ENCODE measurements at regions not wholly inside any gene's neighbourhood (a gene's known extent, or its start where the extent isn't known, plus 50 kb on each side); places are given as distances from the start of the nearest gene placed in this dataset.

DNA sequence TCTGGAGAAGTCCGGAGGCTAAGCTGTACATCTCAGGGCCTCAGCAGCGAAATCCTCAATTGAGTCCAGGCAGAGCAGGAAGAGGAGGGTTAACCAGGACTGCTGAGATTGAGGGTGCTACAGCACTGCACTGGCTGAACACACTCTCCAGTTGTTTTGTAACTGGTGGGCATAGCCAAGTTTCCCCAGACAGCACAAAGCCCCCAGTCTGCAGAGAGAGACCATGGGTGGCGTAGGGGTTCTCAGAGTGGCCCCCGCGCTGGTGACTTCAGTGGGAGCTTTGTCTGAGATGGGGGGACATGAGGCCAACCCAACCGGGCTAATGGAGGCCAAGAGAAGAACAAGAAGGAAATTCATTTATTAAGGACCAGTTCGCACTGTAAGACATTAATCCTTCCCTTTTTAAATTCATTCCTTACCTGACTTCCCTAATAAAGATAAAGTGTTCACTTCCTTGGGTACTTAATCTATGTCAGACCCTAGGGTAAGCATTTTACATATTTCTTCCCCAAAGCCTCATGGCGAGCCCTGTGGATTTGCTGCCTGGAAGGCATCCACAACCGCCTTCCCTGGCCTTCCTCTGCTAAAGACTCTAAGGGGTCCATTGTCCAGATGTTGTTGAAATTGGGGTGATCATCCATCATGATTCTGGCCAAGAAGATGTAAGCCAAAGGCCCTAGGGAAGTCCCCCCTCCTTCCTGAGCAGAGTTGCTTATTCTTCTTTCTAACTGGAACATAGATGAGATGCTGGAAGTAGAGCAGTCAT, 121.4 kb upstream of the CHST15 start:
- Histone ChIP-seq H3K4me1 (no peaks in the 10 kb centered on the region), H3K27ac (no peak overlapping the region), H3K27me3 (no peaks in the 10 kb centered on the region), H3K4me3 (no peak overlapping the region), H3K9me3 (no peaks in the 10 kb centered on the region), H3K36me3 (no peaks in the 10 kb centered on the region)
- intact Hi-C loops (cut with DNase I): no loop called here
- no peak for FAIRE-seq
- ATAC-seq: no peak
- TF ChIP-seq, protein P1, sequence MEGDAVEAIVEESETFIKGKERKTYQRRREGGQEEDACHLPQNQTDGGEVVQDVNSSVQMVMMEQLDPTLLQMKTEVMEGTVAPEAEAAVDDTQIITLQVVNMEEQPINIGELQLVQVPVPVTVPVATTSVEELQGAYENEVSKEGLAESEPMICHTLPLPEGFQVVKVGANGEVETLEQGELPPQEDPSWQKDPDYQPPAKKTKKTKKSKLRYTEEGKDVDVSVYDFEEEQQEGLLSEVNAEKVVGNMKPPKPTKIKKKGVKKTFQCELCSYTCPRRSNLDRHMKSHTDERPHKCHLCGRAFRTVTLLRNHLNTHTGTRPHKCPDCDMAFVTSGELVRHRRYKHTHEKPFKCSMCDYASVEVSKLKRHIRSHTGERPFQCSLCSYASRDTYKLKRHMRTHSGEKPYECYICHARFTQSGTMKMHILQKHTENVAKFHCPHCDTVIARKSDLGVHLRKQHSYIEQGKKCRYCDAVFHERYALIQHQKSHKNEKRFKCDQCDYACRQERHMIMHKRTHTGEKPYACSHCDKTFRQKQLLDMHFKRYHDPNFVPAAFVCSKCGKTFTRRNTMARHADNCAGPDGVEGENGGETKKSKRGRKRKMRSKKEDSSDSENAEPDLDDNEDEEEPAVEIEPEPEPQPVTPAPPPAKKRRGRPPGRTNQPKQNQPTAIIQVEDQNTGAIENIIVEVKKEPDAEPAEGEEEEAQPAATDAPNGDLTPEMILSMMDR (IDR thresholded peaks at IDR 0.05): no peak
- no peak for DNase-seq
- 82 to 88% methylated on average over 9 of the region's 9 CpGs for WGBS, 2 donors

DNA sequence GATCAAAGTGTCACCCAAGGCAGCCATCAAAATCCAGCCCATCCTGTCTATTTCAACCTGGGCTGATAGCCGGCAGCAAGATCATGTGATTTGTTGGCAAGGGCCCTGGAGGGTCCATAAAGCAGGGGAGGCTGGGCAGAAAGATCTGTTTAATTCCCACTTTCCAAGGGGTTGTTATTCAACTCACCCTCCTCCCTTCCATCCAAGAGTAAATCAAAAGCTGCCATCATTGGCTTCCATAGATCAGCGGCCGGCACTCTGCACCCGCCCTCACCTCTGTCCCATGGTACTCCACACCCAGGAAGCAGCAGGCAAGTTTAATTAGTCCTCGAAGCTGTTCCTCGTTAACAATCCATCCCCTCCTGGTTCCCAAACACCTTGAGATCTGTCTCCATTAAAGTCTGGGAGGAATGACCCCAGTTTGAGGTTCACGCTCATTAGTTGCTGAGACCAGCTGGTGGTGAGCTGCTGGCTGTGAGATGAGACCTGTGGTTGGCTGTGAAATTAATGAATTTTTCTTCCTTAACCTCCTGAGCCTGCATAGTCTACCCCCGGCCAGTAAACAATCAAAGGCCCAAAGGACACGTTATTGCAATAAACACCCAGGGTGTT, 120.6 kb upstream of the CHST15 start:
- 77 to 79% methylated on average over 9 of the region's 9 CpGs for WGBS, 2 donors
- TF ChIP-seq, protein P1 (IDR thresholded peaks at IDR 0.05): no peak
- intact Hi-C loops (cut with DNase I): no loop called here

DNA sequence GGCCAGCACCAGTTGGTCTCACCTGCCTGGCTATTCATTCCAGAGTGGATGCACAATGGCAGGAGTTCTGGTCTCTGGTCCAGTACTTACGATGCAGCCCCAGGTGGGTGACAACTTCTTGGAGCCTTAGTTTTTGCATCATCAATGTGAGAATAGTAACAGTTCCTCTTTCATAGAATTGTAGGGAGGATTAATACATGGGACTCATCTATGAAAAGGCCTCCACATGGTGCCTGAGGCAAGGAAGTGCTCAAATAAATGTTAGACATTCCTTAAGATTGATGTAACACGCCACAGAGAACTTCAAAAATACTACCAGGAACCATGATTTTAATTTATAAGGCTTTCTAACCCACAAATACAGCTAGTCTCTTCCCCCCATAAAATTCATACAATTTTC, 120.1 kb upstream of the CHST15 start:
- no peaks in the 10 kb centered on the region for H3K27me3 ChIP-seq
- 84 to 89% methylated on average over 2 of the region's 2 CpGs for WGBS, 2 donors
- no peaks in the 10 kb centered on the region for H3K36me3 ChIP-seq
- TF ChIP-seq, protein P1 (IDR thresholded peaks at IDR 0.05): no peak
- no peaks in the 10 kb centered on the region for H3K9me3 ChIP-seq
- intact Hi-C loops (cut with DNase I): no loop called here
- H3K4me3 ChIP-seq: no peak overlapping the region
- ATAC-seq (no peak), DNase-seq (no peak), FAIRE-seq (no peak)
- no peak overlapping the region for H3K27ac ChIP-seq
- H3K4me1 ChIP-seq: no peaks in the 10 kb centered on the region

More for the DNA sequence above, 120.6 kb upstream of the CHST15 start:
- Histone ChIP-seq H3K27ac (no peak overlapping the region), H3K4me1 (no peaks in the 10 kb centered on the region), H3K27me3 (no peaks in the 10 kb centered on the region), H3K36me3 (no peaks in the 10 kb centered on the region), H3K4me3 (no peak overlapping the region), H3K9me3 (no peaks in the 10 kb centered on the region)
- ATAC-seq (no peak), DNase-seq (no peak), FAIRE-seq (no peak)

DNA sequence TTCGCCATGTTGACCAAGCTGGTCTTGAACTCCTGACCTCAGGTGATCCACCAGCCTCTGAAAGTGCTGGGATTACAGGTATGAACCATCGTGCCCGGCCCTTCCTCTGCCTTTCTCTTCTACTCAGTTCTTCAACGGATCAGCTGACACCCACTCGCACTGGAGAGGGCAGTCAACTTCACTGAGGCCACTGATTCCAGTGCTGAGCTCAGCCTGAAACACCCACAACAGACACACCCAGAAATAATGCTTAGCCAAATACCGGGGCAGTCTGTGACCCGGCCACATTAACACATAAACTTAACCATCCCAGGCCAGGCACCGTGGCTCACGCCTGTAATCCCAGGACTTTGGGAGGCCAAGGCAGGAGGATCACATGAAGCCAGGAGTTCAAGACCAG, 119.3 kb upstream of the CHST15 start:
- 80 to 92% methylated on average over 9 of the region's 9 CpGs for WGBS, 2 donors
- intact Hi-C loops (cut with DNase I): no loop called here
- Histone ChIP-seq H3K4me3 (no peak overlapping the region), H3K4me1 (no peaks in the 10 kb centered on the region), H3K27ac (no peak overlapping the region), H3K9me3 (no peaks in the 10 kb centered on the region), H3K36me3 (no peaks in the 10 kb centered on the region), H3K27me3 (no peaks in the 10 kb centered on the region)
- no peak for FAIRE-seq
- TF ChIP-seq, protein P1 (IDR thresholded peaks at IDR 0.05): no peak
- DNase-seq: no peak
- no peak for ATAC-seq

DNA sequence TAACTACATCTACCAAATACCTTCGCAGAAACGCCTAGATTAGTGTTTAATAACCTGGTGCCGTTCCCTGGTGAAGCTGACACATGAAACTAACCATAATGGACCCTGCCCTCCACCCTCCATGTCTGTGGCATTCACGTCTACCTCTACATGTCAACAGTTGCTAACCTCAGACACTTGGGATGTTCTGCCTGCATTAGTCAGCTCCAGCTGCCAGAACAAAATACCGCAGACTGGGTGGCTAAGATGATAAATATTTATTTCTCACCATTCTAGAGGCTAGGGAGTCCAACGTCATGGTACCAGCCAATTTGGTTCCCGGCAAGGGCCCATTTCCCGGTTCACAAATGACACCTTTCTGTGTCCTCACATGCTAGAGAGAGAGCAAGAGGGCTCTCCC, 118.5 kb upstream of the CHST15 start:
- WGBS, 2 donors: 66 to 73% methylated on average over 8 of the region's 8 CpGs

More for the DNA sequence above, 118.5 kb upstream of the CHST15 start:
- Histone ChIP-seq H3K27me3 (no peaks in the 10 kb centered on the region), H3K9me3 (no peaks in the 10 kb centered on the region), H3K27ac (no peak overlapping the region), H3K36me3 (no peaks in the 10 kb centered on the region), H3K4me3 (no peak overlapping the region), H3K4me1 (no peaks in the 10 kb centered on the region)
- ATAC-seq: no peak
- no peak for FAIRE-seq
- TF ChIP-seq, protein P1 (IDR thresholded peaks at IDR 0.05): no peak
- DNase-seq: no peak
- intact Hi-C loops (cut with DNase I): no loop called here
